Caki2 (cell line): ENCODE measurements at regions not wholly inside any gene's neighbourhood (a gene's known extent, or its start where the extent isn't known, plus 50 kb on each side); places are given as distances from the start of the nearest gene placed in this dataset.
"Not testable (repeated sequence)": the region's sequence is repeated elsewhere in the genome, so short reads cannot be mapped to it uniquely, and the experiment has no call there.

ENCODE experiments used
- DNase-seq: peaks from one replicate; pipeline ENCODE4 v3.0.0-alpha.2; 2015; ENCODE audit warnings: low read depth
- in situ Hi-C: cut with HindIII; loops from 2 replicates; pipeline ENCODE4 v1.10.0; 2016; ENCODE audit warnings: low sequenced_read_pairs, low pct_unique_long_range_greater_than_20kb, mixed read lengths

DNA sequence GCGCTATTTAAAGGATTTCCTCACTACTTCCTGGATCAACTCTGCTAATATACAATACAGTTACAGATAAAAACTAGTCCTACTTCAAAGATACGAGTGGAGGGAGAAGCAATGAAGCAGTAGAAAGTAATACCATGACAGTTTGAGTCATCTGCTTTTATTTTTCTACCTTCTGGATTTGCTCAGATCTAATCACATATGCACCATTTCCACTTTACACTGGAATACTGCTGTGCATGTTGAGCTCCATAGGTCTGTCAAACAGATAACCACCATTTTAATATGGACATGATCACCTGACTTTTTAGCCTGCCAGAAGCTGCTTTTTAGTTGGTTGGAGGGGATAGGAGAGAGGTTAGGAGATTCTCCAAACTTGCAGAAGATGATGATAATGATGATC lies 92.5 kb downstream of the MMUT start:
- in situ Hi-C loops = no loop called here
- DNase-seq = no peak

DNA sequence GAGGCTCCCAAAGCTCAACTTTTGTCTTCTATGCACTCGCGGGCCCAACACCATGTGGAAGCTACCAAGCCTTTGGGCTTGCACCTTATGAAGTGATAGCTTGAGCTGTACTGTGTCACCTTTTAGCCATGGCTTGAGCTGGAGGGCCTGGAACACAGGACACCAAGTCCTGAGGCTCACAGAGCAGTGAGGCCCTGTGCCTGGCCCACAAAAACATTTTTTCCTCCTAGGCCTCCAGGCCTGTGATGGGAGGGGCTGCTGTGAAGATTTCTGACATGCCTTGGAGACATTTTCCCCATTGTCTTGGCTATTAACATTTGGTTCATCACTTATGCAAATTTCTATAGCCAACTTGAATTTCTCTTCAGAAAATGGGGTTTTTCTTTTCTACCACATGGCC lies 96.5 kb downstream of the MMUT start:
- in situ Hi-C loops = no loop called here

DNA sequence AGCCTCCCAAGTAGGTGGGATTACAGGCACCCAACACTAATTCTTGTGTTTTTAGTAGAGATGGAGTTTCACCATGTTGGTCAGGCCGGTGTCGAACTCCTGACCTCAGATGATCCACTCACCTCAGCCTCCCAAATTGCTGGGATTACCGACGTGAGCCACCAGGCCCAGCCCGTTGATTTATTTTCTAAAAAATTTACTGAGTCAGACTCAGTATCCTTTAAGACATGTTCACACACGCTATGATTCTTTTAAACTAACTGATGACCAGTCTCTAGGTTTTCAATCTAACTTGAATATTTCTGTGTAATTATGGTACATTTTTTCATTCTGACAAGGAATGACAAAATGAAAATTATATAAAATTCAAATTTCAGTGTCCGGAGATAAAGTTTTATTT lies 114.5 kb downstream of the MMUT start:
- in situ Hi-C loops = no loop called here
- DNase-seq = no peak

More for the DNA sequence above, 96.5 kb downstream of the MMUT start:
- DNase-seq = no peak

DNA sequence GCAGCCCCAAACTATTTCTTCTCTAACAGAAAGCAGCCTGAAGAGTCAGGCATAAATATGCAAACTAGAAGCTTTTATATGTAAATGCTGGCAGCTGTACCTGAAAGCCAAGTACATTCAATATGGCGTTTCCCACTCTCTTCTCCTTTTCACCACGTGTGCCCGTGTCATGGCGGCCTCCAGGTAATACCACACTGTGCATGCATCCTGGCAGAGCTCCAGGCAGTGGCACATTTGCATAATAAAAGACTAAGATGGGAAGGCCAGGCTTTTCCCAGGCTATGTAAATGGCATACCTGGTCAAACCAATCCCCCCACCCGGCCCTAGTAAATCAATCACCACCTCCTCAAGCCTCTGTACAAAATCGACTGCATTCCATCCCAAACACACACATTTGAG lies 120.6 kb downstream of the MMUT start:
- in situ Hi-C loops = no loop called here
- DNase-seq = no peak

DNA sequence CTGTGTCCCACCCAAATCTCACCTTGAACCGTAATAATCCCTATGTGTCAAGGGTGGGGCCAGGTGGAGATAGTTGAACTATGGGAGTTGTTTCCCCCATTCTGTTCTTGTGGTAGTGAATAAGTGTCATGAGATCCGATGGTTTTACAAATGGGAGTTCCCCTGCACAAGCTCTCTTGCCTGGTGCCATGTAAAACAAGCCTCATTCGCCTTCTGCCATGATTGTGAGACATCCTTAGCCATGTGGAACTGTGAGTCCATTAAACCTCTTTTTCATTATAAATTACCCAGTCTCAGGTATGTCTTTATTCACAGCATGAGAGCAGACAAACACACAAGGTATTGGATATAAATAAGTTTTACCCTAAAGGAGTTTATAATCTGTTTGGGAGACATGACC lies 121.2 kb downstream of the MMUT start:
- DNase-seq = no peak

GRCh38 chr6:49339096-49339495 lies 124.0 kb downstream of the MMUT start:
- DNase-seq = no peak
- in situ Hi-C loops = no loop called here

More for the DNA sequence above, 121.2 kb downstream of the MMUT start:
- in situ Hi-C loops = no loop called here

GRCh38 chr6:49336514-49337131 lies 126.4 kb downstream of the MMUT start:
- in situ Hi-C loops = no loop called here
- peak; percentile 36 for DNase-seq

DNA sequence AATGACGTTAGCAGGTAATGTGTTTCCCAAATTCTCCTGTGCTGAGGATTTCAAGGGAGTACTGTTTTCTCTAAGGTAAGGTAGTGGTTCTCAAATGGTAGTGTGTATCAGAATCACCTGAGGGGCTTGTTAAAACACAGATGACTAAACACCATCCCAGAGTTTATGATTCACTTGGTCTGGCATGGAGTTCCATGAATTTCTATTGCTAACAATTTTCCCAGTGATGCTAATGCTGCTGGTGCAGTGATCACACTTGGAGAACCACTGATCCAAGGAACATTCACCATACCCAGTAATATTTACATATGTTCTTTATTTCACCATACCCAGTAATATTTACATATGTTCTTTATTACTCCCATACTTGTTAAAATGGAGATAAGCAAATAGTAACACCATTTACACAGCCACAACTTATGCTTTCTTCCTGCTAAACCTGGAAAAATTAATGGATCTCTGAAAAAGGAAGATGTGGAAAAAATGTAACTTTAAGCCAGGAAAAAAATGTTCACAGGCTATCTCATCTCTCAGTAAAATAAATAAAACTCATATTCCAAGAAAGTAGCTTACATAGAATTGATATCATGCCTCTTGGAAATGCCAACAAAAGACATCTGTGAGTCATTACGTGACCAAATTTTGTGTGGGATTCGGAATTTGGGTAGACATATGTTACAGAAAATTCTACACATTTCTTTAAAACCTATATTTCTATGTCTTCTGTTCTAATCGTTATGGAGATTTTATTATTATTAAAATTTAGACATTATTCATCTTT lies 129.5 kb downstream of the MMUT start:
- DNase-seq = no peak
- in situ Hi-C loops = no loop called here

GRCh38 chr6:49332781-49333180 lies 130.3 kb downstream of the MMUT start:
- DNase-seq = no peak
- in situ Hi-C loops = no loop called here

- DNase-seq = no peak
- in situ Hi-C loops = no loop called here
Observed at GRCh38 chr6:49329186-49329585, 133.9 kb downstream of the MMUT start.

DNA sequence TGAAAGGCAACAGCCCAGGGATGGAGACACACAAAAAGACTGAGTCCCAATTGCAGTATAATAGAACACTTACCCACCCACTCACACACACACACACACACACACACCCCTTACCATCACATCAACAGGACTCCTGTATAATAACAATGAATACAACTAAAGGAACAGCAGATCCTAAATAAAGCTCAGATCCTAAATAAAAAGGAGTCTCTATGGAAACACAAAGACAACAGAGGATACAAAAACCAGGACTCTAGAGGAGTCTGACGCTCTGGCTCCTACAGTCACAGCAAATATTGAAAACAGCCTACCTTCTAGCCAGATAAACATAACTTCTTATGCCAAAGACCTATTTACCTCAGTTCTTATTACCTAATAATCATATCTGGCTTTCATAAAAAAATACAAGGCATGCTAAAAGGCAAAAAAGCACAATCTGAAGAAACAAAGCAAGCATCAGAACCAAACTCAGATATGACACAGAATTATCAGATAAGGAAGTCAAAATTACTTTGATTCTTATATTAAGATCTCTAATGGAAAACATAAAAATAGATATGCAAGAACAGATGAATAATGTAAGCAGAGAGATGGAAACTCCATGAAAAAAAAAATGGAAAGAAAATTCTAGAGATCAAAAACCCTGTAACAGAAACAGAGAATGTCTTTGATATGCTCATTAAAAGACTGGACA lies 134.9 kb downstream of the MMUT start:
- DNase-seq = no peak
- in situ Hi-C loops = no loop called here

- no peak for DNase-seq
- in situ Hi-C loops = no loop called here
Observed at GRCh38 chr6:49327571-49327970, 135.5 kb downstream of the MMUT start.

DNA sequence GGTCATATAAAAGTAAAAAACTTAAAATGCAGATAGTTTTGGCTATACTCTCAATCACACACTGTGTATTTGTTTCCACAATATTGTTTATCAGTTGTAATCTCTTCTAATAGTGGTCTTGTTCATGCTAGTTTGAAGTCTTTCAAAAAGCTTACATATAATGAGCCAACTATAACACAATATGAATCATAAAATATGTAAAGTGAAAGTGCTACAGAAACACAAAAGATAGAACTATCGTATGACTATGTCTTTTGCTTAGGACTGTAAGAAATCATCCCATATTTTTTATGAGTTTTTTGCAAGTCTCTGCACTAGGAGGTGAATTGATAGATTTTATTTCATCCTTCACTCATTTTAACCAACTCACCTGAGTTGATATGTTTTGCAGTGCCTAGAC lies 136.0 kb downstream of the MMUT start:
- DNase-seq = no peak
- in situ Hi-C loops = no loop called here

DNA sequence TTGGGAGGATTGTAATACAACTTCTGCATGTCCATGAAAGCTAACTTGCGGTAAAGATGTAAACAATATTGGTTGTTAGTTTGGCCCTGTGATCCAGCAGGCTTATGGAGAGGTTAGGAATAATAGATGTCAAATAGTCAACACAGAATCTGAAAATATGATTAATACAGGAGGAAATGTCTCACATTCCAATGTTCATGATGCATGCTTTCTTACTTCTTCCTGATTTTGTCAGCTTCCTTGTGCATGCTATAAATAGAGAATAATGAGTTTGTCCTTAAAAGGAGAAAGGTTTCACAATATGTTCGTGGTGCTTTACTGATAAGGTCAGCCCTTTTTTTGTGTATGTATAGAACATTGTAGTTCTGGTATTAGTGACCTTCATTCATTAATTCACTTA lies 136.7 kb downstream of the MMUT start:
- in situ Hi-C loops = no loop called here
- no peak for DNase-seq

GRCh38 chr6:49325891-49326290 lies 137.2 kb downstream of the MMUT start:
- no peak for DNase-seq
- in situ Hi-C loops = no loop called here

GRCh38 chr6:49322861-49323260 lies 140.2 kb downstream of the MMUT start:
- no peak for DNase-seq
- in situ Hi-C loops = no loop called here

DNA sequence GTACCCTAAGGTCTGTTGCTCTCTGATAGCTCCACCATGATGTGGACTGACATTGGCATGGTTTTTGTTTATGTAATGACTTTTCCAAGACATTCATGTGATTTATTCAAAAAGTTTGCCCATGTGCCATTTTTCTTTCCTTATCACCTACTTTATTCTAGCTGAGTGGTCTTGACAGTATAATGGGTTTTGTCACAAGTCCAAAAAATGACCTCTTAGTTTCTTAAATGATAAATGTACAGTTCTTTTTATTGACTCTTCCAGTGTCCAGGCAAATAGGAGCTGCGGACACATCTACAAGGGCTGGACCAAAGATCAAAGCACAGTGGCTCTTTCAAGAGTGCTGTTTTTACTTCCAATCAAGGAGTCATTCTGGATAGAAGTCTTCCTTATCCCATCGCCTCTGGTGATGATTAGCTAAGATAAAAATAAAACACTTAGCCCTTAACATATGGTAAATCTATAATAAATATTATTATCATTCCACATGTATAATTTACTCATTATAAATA lies 141.4 kb downstream of the MMUT start:
- in situ Hi-C loops = no loop called here

DNA sequence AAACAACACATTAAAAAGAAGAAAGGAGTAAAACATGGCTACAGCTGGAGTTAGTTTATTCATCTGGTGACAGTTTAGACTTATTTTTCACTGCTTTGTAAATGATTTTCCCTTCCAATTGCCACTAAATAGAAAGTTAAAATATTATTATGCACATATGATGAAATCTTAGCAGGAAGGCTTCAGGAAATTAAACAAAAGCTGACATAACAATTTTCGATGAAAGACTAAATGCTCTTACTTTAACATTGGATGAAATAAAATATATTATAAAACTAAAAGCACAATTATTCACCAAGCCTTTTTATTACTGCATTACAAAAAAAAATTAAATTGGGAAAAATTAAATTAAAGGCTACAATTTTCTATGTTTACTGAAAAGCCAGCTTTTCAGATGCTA lies 158.0 kb downstream of the MMUT start:
- DNase-seq = no peak
- in situ Hi-C loops = no loop called here

More for the DNA sequence above, 141.4 kb downstream of the MMUT start:
- no peak for DNase-seq

GRCh38 chr6:49304393-49304792 lies 158.7 kb downstream of the MMUT start:
- in situ Hi-C loops, DNase-seq: not testable (repeated sequence)
